GM12878 (cell line): ENCODE measurements at regions not wholly inside any gene's neighbourhood (a gene's known extent, or its start where the extent isn't known, plus 50 kb on each side); places are given as distances from the start of the nearest gene placed in this dataset.

Experiments used
- ATAC-seq: fragments of 200-7000 bp; cut with Tn5 transposase; 3 replicates; pipeline ENCODE4 v1.9.1; 2020; ENCODE audit warnings: mild to moderate bottlenecking, moderate library complexity
- BruUV-seq: library from RNA; stranded (reverse); fragments of 400-500 nt; replicated peaks from 2 replicates; lab custom pipeline; 2021; lab: Mats Ljungman, UMichigan
- CTCF ChIA-PET: fragments of 300-600 bp; sonication (Branson Sonifier 250); formaldehyde crosslinking; extraction: SDS; loops from one replicate; lab custom pipeline; 2021; ENCODE audit warnings: inconsistent platforms; lab: Yijun Ruan, JAX
- POLR2A ChIA-PET: fragments of 350-600 bp; formaldehyde crosslinking; extraction: SDS; loops from one replicate; lab custom pipeline; 2021; ENCODE audit warnings: inconsistent platforms; lab: Charles Lee
- RAD21 ChIA-PET: fragments of 300-600 bp; sonication (Branson Sonifier 250); formaldehyde crosslinking; loops from one replicate; lab custom pipeline; 2023; ENCODE audit warnings: antibody characterized with exemption; ENCODE audit not compliant: unreplicated experiment; lab: Charles Lee
- SMC1A ChIA-PET: fragments of 300-600 bp; sonication (Branson Sonifier 250); formaldehyde crosslinking; loops from one replicate; lab custom pipeline; 2023; ENCODE audit not compliant: unreplicated experiment, uncharacterized antibody; lab: Charles Lee
- DNase-seq: peaks from one replicate; pipeline ENCODE4 v3.0.0-alpha.2; 2011; ENCODE audit warnings: low read depth, low spot score
- FAIRE-seq: peaks from 3 replicates; lab custom pipeline; 2011; peaks lifted over from hg19 to GRCh38; lab: Jason Lieb, UNC
- H2AFZ ChIP-seq: 2 replicates; pipeline ENCODE4 v1.6.0; 2011; ENCODE audit warnings: low read depth, low read length, control low read depth; ENCODE audit not compliant: control insufficient read depth
- H3K27ac ChIP-seq: 2 replicates; pipeline ENCODE4 v1.5.1; 2011; ENCODE audit warnings: control low read depth; ENCODE audit not compliant: control insufficient read depth, insufficient read depth
- H3K27me3 ChIP-seq, 2 experiments: replicated peaks in 1 of 2; 2 replicates each; pipeline versions ENCODE4 v1.6.0 to v1.6.1; 2011; ENCODE audit warnings: low read length in 1 of 2; ENCODE audit not compliant: control insufficient read depth in 2 of 2, insufficient read depth in 2 of 2
- H3K36me3 ChIP-seq, 2 experiments: 2 replicates each; pipeline ENCODE4 v1.5.1; 2011; ENCODE audit warnings: low read length in 1 of 2; ENCODE audit not compliant: control insufficient read depth in 2 of 2, insufficient read depth in 2 of 2
- H3K4me1 ChIP-seq: 2 replicates; pipeline ENCODE4 v1.6.1; 2011; ENCODE audit warnings: mild to moderate bottlenecking, low read length, moderate library complexity, mixed read lengths; ENCODE audit not compliant: control insufficient read depth, insufficient read depth
- H3K4me2 ChIP-seq: 2 replicates; pipeline ENCODE4 v1.6.0; 2011; ENCODE audit warnings: control low read depth; ENCODE audit not compliant: control insufficient read depth, insufficient read depth
- H3K4me3 ChIP-seq: fragments of 200-600 bp; sonication (generic); 2 replicates; pipeline ENCODE4 v1.5.1; 2016
- H3K79me2 ChIP-seq: 2 replicates; pipeline ENCODE4 v1.6.0; 2011; ENCODE audit warnings: low read length; ENCODE audit not compliant: control insufficient read depth, insufficient read depth
- H3K9ac ChIP-seq: 2 replicates; pipeline ENCODE4 v1.8.0; 2011; ENCODE audit warnings: low read length, control low read depth, mixed read lengths; ENCODE audit not compliant: control insufficient read depth, insufficient read depth
- H3K9me3 ChIP-seq: replicated peaks from 3 replicates; pipeline ENCODE4 v1.5.1; 2011; ENCODE audit warnings: mild to moderate bottlenecking, low read length; ENCODE audit not compliant: control insufficient read depth, insufficient read depth
- H4K20me1 ChIP-seq: 2 replicates; pipeline ENCODE4 v1.6.0; 2011; ENCODE audit not compliant: control insufficient read depth, insufficient read depth
- BRCA1 ChIP-seq: IDR thresholded peaks from 2 replicates; pipeline ENCODE4 v1.6.1; 2011; ENCODE audit warnings: low read depth, low read length, improper control_type of control experiment
- FOXM1 ChIP-seq: IDR thresholded peaks from 2 replicates; pipeline ENCODE4 v1.6.1; 2012; ENCODE audit warnings: low read depth, mild to moderate bottlenecking, inconsistent platforms, low read length, moderate library complexity
- GATAD2B ChIP-seq: fragments of 450-650 bp; conservative IDR thresholded peaks from 2 replicates; pipeline ENCODE4 v1.6.1; 2017; ENCODE audit warnings: low read depth, mild to moderate bottlenecking, moderate library complexity
- IKZF2 ChIP-seq, 2 experiments: fragments of 450-650 bp; IDR thresholded peaks; 2 replicates each; pipeline ENCODE4 v1.6.1; 2017; ENCODE audit warnings: mild to moderate bottlenecking in 2 of 2, moderate library complexity in 2 of 2
- KDM1A ChIP-seq: fragments of 200-600 bp; sonication (generic); IDR thresholded peaks from 2 replicates; pipeline ENCODE4 v1.6.1; 2016; ENCODE audit warnings: borderline replicate concordance
- MXI1 ChIP-seq: fragments of 150-350 bp; IDR thresholded peaks from 2 replicates; pipeline ENCODE4 v1.6.1; 2011; ENCODE audit warnings: low read depth, mild to moderate bottlenecking, inconsistent platforms, low read length, improper control_type of control experiment
- NFIC ChIP-seq: IDR thresholded peaks from 2 replicates; pipeline ENCODE4 v1.6.1; 2012; ENCODE audit warnings: low read depth, mild to moderate bottlenecking, inconsistent platforms, low read length, moderate library complexity
- SREBF2 ChIP-seq: IDR thresholded peaks from 2 replicates; pipeline ENCODE4 v1.6.1; 2012; ENCODE audit warnings: mild to moderate bottlenecking, low read length
- SUZ12 ChIP-seq: fragments of 200-600 bp; sonication (generic); IDR thresholded peaks from one replicate; pipeline ENCODE4 v1.6.1; 2018; ENCODE audit warnings: antibody characterized with exemption, mild to moderate bottlenecking; ENCODE audit not compliant: unreplicated experiment
- ZNF207 ChIP-seq: fragments of 450-650 bp; IDR thresholded peaks from 2 replicates; pipeline ENCODE4 v1.6.1; 2014; ENCODE audit warnings: antibody characterized with exemption, mild to moderate bottlenecking, borderline replicate concordance
- ZSCAN29 ChIP-seq: fragments of 450-650 bp; IDR thresholded peaks from 2 replicates; pipeline ENCODE4 v1.6.1; 2017; ENCODE audit warnings: mild to moderate bottlenecking, moderate library complexity
- WGBS: methylation state at CpG from one replicate; pipeline ENCODE4 v1.1.6; 2016; ENCODE audit warnings: low lambda C conversion rate; ENCODE audit not compliant: insufficient replicate concordance, insufficient coverage; ENCODE audit errors: missing lambda C conversion rate; 5-methylcytosine and 5-hydroxymethylcytosine counted together
- in situ Hi-C: fragments of 300-500 bp; cut with MboI; formaldehyde crosslinking; loops from 9 replicates; pipeline ENCODE4 v1.14.3; 2018; ENCODE audit warnings: mixed read lengths
- intact Hi-C: fragments of 100-400 bp; cut with micrococcal nuclease; formaldehyde crosslinking; loops from one replicate; pipeline ENCODE4 v1.14.2; 2022; ENCODE audit not compliant: unreplicated experiment

DNA sequence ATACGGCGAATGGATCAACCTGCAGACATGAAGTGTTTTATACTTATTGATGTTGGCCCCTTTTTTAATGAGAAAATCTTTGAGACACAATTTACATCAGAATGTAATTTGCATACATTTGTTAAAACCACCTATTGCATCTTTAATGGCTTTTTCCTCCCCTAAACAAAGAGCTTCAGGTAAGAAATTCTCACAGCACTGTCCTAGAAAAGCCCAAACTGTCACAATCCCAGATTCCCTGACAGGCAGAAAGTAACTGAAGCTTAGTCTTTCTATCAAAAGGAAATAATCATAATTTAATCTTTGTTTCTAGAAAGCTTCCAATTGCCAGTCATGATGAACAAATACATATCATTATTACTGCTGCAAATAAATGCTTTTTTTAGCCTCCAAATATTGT lies 407.9 kb downstream of the TMA16 start (continued):
- no peak for TF ChIP-seq FOXM1
- no peak for TF ChIP-seq KDM1A
- TF ChIP-seq, all 136 proteins: peak for 0

DNA sequence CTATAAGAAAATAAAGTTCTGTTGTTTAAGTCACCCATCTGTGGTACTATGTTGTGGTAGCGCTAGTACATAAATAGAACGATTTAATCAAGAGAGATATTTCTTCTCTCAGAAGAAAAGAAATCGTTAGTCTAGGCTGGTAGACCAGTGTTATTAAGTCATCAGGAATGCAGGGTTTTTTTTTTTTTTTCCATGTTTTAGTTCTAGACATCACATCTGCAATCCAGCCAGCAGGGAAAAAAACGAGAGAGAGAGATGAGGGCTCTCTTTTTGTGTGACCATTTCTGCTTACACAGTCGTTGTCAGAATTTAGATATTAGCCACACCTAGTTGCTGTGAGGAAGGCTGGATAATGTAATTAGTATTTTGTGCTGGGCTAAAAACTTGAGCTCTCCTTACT lies 417.4 kb downstream of the TMA16 start:
- Histone ChIP-seq H3K36me3 (no peaks in the 10 kb centered on the region), H3K4me2 (no peak overlapping the region), H3K9ac (no peak overlapping the region), H3K4me1 (no peaks in the 10 kb centered on the region), H4K20me1 (no peaks in the 10 kb centered on the region), H3K4me3 (no peak overlapping the region), H3K27me3 (no peaks in the 10 kb centered on the region), H3K79me2 (no peaks in the 10 kb centered on the region), H3K9me3 (no peaks in the 10 kb centered on the region), H3K27ac (no peak overlapping the region), H2AFZ (no peak overlapping the region)
- no peak for FAIRE-seq
- no peak for ATAC-seq
- intact Hi-C loops: no loop called here
- no peak for DNase-seq
- TF ChIP-seq BRCA1 (no peak), SREBF2 (no peak), GATAD2B (no peak), ZSCAN29 (no peak), MXI1 (no peak), SUZ12 (no peak), NFIC (no peak), IKZF2 (IDR thresholded peaks at IDR 0.05) (no peak), ZNF207 (no peak)
- in situ Hi-C loops: no loop called here
- CTCF ChIA-PET: no interaction called here
- SMC1A ChIA-PET: interaction anchor here (0.5 kb wide), 1 partner anchor 164 kb away, joined by 3 read pairs; no protein-coding TSS in a partner anchor
- RAD21 ChIA-PET: no interaction called here
- WGBS: 36% methylated on average over 5 of the region's 5 CpGs
- POLR2A ChIA-PET: no interaction called here
- no TSS peak for BruUV-seq
